HFF-Myc (cell line): ENCODE measurements at regions not wholly inside any gene's neighbourhood (a gene's known extent, or its start where the extent isn't known, plus 50 kb on each side); places are given as distances from the start of the nearest gene placed in this dataset.

ENCODE experiments used
- DNase-seq: peaks from one replicate; pipeline ENCODE4 v3.0.0-alpha.2; 2011; ENCODE audit warnings: low read depth; ENCODE audit errors: extremely low read depth
- H3K4me3 ChIP-seq: replicated peaks from 2 replicates; pipeline ENCODE4 v1.5.1; 2011; ENCODE audit warnings: low read depth, mild to moderate bottlenecking, control low read depth, low read length
- TF ChIP-seq, protein P1 (sequence below): IDR thresholded peaks from 2 replicates; pipeline ENCODE4 v1.5.1; 2012; ENCODE audit warnings: mild to moderate bottlenecking, low read depth, low read length, control low read depth; ENCODE audit errors: missing control alignments

DNA sequence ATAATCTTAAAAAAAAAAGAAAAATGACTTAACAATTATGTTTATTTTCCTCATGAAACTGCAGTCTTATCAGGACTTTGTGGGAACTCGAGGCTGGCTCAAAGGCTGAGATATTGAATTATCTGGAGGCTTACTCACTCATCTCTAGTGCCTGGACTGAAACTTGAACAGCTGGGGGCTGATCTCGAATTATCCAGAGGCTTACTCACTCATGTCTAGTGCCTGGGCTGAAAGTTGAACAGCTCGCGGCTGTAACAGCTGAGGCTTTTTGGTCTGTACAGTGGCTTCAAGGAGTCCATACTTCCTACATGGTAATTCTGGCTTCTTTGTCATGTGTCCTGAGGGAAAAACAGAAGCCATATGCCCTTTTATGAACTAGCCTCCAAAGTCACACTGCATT is 371.9 kb downstream of the CETN3 start:
- TF ChIP-seq, protein P1, sequence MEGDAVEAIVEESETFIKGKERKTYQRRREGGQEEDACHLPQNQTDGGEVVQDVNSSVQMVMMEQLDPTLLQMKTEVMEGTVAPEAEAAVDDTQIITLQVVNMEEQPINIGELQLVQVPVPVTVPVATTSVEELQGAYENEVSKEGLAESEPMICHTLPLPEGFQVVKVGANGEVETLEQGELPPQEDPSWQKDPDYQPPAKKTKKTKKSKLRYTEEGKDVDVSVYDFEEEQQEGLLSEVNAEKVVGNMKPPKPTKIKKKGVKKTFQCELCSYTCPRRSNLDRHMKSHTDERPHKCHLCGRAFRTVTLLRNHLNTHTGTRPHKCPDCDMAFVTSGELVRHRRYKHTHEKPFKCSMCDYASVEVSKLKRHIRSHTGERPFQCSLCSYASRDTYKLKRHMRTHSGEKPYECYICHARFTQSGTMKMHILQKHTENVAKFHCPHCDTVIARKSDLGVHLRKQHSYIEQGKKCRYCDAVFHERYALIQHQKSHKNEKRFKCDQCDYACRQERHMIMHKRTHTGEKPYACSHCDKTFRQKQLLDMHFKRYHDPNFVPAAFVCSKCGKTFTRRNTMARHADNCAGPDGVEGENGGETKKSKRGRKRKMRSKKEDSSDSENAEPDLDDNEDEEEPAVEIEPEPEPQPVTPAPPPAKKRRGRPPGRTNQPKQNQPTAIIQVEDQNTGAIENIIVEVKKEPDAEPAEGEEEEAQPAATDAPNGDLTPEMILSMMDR, result no peak
- no peak overlapping the region for H3K4me3 ChIP-seq
- no peak for DNase-seq

DNA sequence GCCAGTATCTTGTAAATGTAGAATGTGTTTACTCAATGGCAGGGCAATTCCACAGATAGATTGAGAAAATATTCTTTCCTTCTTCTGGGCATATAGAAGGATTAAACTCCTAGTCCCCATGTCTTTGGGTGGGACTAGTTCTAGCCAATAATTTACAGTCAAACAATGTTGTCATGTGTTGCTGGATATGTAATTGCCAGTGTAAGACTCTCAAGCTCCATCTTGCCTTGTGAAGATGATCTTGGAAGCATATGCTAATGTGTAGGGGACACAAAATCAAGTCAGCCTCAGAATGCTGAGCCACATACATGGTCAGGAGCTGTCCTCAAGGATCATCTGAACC is 386.9 kb downstream of the CETN3 start:
- DNase-seq, result no peak
- TF ChIP-seq, protein P1, result no peak
- no peak overlapping the region for H3K4me3 ChIP-seq

DNA sequence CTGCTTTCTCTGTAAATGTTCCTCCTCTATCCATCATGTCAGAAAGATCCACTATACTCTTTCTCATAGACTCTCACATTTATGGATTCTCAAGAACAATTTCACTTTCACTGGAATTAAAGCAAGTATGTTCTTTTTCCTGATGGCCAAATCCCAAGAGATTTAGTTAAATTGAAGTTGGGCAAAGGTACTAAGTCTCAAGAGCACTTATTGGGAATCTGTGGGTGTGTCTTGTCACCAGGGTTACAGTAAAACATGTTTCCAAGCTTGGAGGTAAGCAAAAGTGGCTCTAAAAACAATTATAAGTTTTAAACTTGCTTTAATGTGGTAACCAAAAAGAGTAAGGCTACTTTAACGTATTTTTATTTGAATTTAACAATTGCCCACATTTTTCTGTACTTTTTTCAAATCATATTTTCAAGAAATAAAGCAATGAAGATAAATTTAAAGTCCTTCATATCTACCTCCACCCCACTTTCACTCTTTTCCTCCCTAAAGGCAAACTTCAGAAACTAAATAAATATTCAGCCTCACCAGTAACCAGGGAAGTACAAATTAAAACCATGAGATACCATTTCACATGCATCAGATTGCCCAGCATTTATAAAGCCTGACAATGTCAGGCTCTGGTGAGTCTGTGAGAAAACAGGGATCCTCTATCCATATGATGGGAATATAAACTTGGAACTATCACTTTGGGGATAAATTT is 387.4 kb downstream of the CETN3 start:
- TF ChIP-seq, protein P1, result no peak
- no peak overlapping the region for H3K4me3 ChIP-seq
- DNase-seq, result no peak

DNA sequence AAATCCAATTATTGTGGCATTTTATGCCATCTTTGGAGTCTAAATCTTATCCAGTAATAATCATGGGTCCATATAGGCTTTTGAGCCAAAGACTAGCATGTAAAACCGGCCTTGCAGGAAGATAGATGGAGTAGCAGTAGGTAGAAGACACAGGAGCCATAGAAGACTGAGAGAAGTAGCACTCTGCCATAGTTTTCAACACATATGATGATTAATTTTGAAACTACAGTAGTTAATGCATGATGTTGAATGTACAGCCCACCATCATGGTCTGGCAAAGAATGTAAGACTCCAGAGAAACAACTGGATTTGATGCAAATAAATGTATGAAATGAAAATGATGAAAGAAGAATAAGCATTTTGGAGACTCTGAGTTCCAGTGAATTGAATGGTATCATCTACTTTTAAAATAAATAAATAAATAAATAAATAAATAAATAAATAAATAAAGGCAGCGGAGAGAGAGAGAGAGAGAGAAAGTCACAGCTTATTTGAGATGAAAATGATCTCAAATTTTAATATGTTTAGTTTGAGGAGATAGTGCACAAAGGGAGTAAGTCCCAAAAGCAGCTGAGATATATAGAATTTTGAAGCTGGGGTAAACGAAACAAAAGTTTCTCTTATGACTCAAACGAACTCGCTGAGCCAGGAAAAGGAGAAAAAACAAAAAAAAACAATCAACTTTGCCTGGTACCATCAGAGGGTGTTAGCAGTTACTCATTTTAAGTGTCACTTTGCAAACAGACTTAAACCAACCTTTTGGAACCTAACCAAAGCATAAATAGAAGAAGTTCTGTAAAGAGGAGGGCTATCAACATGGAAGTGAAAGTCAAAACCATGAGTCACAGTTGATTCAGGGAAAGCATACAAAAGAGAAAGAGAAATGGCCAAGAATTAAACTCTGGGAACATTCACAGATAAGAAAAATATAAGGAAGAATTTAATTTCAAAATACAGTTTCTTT is 388.7 kb downstream of the CETN3 start:
- no peak overlapping the region for H3K4me3 ChIP-seq

DNA sequence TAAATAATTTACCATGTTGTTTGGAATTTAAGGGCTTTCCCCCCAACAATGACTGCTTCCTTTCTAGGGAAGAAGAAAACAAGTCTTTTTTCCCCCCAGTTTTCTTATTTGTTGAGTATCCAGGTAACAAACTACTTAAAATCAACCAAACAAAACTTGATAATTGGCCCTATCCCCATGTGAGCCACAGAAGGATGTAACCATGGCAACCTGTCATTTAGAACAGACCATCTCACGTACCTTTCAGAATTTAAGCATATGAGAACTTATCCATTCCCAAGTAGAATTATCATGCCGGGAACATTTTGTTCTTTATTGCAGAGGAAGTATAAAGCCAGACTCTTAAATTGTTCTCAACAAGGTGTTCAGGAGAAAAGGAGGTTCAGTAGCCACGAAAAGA is 392.3 kb downstream of the CETN3 start:
- DNase-seq, result no peak
- TF ChIP-seq, protein P1, result no peak
- no peak overlapping the region for H3K4me3 ChIP-seq

More for the DNA sequence above, 388.7 kb downstream of the CETN3 start:
- no peak for DNase-seq
- TF ChIP-seq, protein P1, result no peak

DNA sequence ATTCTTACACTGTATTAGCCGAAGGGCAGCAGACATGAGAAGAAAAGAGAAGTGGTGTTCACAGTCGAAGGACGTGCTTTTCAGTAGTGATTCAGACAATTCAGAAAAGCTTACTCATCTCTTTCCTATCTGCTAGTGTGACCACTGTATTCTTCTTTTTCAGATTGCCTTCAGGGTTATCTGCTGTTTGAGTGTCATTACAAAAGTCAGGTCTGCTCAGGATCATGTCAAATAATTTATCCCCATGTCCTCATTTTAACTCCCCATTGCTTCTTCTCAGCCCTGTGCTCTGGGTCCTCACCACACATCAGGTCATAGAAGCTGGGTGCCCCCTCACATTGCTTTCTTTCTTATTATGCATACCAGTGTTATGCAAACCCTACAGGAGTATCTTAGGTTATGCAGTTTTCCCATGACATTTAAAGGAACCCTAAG is 394.0 kb downstream of the CETN3 start:
- H3K4me3 ChIP-seq, result no peak overlapping the region
- TF ChIP-seq, protein P1, result no peak
- DNase-seq, result no peak
